GM18517 (cell line): ENCODE measurements at regions not wholly inside any gene's neighbourhood (a gene's known extent, or its start where the extent isn't known, plus 50 kb on each side); places are given as distances from the start of the nearest gene placed in this dataset.

ENCODE experiments used
- ATAC-seq: cut with Tn5 transposase; IDR thresholded peaks from one replicate; pipeline ENCODE4 v1.9.1; 2021; ENCODE audit warnings: mild to moderate bottlenecking, moderate library complexity; ENCODE audit not compliant: unreplicated experiment

GRCh38 chr19:28981994-28982393 lies 231.0 kb downstream of the UQCRFS1 start:
- no peak for ATAC-seq

GRCh38 chr19:28981518-28981917 lies 231.4 kb downstream of the UQCRFS1 start:
- no peak for ATAC-seq

GRCh38 chr19:28980236-28980868 lies 232.6 kb downstream of the UQCRFS1 start:
- no peak for ATAC-seq

GRCh38 chr19:28977826-28978225 lies 235.1 kb downstream of the UQCRFS1 start:
- ATAC-seq, result no peak

GRCh38 chr19:28972058-28972852 lies 240.7 kb downstream of the UQCRFS1 start:
- ATAC-seq, result no peak

GRCh38 chr19:28971513-28971912 lies 241.4 kb downstream of the UQCRFS1 start:
- ATAC-seq, result no peak

GRCh38 chr19:28971049-28971448 lies 241.9 kb downstream of the UQCRFS1 start:
- no peak for ATAC-seq

- no peak for ATAC-seq
Observed at GRCh38 chr19:28968721-28969120, 244.2 kb downstream of the UQCRFS1 start.

- ATAC-seq, result no peak
Observed at GRCh38 chr19:28966737-28967399, 246.1 kb downstream of the UQCRFS1 start.

GRCh38 chr19:28964500-28964899 lies 248.5 kb downstream of the UQCRFS1 start:
- ATAC-seq, result no peak

GRCh38 chr19:28963486-28964250 lies 249.3 kb downstream of the UQCRFS1 start:
- no peak for ATAC-seq

GRCh38 chr19:28961772-28962500 lies 251.0 kb downstream of the UQCRFS1 start:
- ATAC-seq, result no peak

GRCh38 chr19:28960986-28961705 lies 251.8 kb downstream of the UQCRFS1 start:
- no peak for ATAC-seq

GRCh38 chr19:28960586-28960985 lies 252.4 kb downstream of the UQCRFS1 start:
- ATAC-seq, result no peak

GRCh38 chr19:28956961-28957360 lies 256.0 kb downstream of the UQCRFS1 start:
- no peak for ATAC-seq

GRCh38 chr19:28956421-28956820 lies 256.5 kb downstream of the UQCRFS1 start:
- ATAC-seq, result no peak

GRCh38 chr19:28949535-28949934 lies 263.4 kb downstream of the UQCRFS1 start:
- ATAC-seq, result no peak

GRCh38 chr19:28949027-28949426 lies 263.9 kb downstream of the UQCRFS1 start:
- ATAC-seq, result no peak

GRCh38 chr19:28948566-28948965 lies 264.4 kb downstream of the UQCRFS1 start:
- ATAC-seq, result no peak

GRCh38 chr19:28948026-28948425 lies 264.9 kb downstream of the UQCRFS1 start:
- no peak for ATAC-seq
